Nephron progenitor cell (in vitro differentiated cells): ENCODE measurements at regions not wholly inside any gene's neighbourhood (a gene's known extent, or its start where the extent isn't known, plus 50 kb on each side); places are given as distances from the start of the nearest gene placed in this dataset.

Experiments
- DNase-seq: peaks from one replicate; pipeline ENCODE4 v3.0.0; 2021
- H3K27ac Mint-ChIP-seq: 2 replicates; pipeline ENCODE4 v1.8.0; 2021; ENCODE audit warnings: mild to moderate bottlenecking, moderate library complexity, mixed read lengths
- H3K27me3 Mint-ChIP-seq: 2 replicates; pipeline ENCODE4 v1.8.0; 2021; ENCODE audit warnings: mild to moderate bottlenecking, low read depth, mixed read lengths; ENCODE audit not compliant: poor library complexity
- H3K36me3 Mint-ChIP-seq: 2 replicates; pipeline ENCODE4 v1.8.0; 2021; ENCODE audit warnings: low read depth, mixed read lengths
- H3K4me1 Mint-ChIP-seq: 2 replicates; pipeline ENCODE4 v1.8.0; 2021; ENCODE audit warnings: mixed read lengths
- H3K4me3 Mint-ChIP-seq: 2 replicates; pipeline ENCODE4 v1.8.0; 2021; ENCODE audit warnings: mild to moderate bottlenecking, moderate library complexity, mixed read lengths
- H3K9me3 Mint-ChIP-seq: 2 replicates; pipeline ENCODE4 v1.8.0; 2021; ENCODE audit warnings: mild to moderate bottlenecking, moderate library complexity, mixed read lengths
- TF ChIP-seq, protein P1 (sequence below): fragments of 200-600 bp; sonication (generic); IDR thresholded peaks from 2 replicates; pipeline ENCODE4 v1.5.0; 2021; ENCODE audit warnings: antibody characterized with exemption

DNA sequence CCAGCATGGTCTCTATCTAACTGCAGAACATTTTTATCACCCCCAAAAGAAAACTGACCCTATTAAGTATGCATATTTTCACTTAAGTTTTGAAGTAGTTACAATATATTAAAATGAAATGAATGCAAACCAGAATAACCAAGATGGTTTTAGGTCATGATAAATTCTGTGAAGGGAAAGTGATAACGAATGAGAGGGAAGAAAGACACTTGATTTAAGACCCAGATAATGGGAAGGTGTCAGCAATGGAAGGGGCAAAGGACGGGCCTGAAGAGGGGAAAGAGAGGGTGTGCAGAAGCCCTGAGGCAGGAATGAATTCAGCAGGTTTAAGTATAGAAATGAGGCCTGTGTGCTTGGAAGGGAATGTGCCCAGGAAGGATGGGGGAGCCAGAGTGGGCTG lies 61.1 kb upstream of the IGFBP3 start:
- DNase-seq, result no peak
- H3K27ac Mint-ChIP-seq, result no peak overlapping the region
- H3K27me3 Mint-ChIP-seq, result peaks cover 6% of the 10 kb centered on the region
- H3K9me3 Mint-ChIP-seq, result peaks cover 15% of the 10 kb centered on the region
- TF ChIP-seq, protein P1, sequence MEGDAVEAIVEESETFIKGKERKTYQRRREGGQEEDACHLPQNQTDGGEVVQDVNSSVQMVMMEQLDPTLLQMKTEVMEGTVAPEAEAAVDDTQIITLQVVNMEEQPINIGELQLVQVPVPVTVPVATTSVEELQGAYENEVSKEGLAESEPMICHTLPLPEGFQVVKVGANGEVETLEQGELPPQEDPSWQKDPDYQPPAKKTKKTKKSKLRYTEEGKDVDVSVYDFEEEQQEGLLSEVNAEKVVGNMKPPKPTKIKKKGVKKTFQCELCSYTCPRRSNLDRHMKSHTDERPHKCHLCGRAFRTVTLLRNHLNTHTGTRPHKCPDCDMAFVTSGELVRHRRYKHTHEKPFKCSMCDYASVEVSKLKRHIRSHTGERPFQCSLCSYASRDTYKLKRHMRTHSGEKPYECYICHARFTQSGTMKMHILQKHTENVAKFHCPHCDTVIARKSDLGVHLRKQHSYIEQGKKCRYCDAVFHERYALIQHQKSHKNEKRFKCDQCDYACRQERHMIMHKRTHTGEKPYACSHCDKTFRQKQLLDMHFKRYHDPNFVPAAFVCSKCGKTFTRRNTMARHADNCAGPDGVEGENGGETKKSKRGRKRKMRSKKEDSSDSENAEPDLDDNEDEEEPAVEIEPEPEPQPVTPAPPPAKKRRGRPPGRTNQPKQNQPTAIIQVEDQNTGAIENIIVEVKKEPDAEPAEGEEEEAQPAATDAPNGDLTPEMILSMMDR, result no peak
- H3K4me3 Mint-ChIP-seq, result no peak overlapping the region
- no peaks in the 10 kb centered on the region for H3K36me3 Mint-ChIP-seq
- peaks cover 24% of the 10 kb centered on the region for H3K4me1 Mint-ChIP-seq

GRCh38 chr7:45980973-45981372 lies 59.9 kb upstream of the IGFBP3 start:
- Mint-ChIP-seq H3K9me3 (peaks cover 15% of the 10 kb centered on the region), H3K27ac (no peak overlapping the region), H3K27me3 (peaks cover 2% of the 10 kb centered on the region), H3K36me3 (no peaks in the 10 kb centered on the region), H3K4me3 (no peak overlapping the region), H3K4me1 (peaks cover 19% of the 10 kb centered on the region)
- TF ChIP-seq, protein P1, result no peak
- no peak for DNase-seq

DNA sequence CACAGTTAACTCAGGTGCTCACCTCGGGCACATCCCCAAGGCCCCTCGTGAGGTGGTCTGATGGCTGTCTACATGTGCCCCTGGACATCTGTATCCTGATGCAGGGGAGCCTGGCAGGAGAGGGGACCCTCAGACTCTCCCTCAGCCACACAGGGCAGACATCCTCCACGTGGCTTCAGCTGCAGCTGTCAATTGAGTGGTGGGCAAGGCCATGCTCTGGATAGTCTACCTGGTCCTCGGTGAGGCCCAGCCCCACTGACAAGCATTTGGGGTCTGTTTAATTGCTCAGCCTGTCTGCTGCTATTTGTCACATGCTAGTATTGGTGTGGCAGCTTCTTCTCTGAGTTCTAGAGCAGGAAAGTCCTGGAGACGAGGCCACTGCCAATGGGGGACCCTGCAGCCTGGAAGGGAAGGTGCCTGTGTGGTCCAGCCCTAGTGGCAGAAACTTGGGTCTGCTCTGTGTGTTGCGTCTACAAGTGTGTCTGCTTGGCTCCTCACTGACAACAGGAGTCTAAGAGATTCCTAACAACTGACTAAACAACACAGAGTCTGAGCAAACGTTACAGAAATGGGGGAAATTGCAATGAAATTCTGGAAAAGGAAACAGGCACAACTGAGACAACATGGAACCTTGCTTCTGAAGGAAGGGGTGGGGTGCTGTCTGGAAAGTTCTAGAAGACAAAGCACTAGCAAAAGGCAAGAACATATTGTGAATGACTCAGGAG lies 59.3 kb upstream of the IGFBP3 start:
- Mint-ChIP-seq H3K9me3 (peaks cover 15% of the 10 kb centered on the region), H3K36me3 (no peaks in the 10 kb centered on the region), H3K4me3 (no peak overlapping the region), H3K27me3 (peaks cover 2% of the 10 kb centered on the region), H3K27ac (no peak overlapping the region), H3K4me1 (peaks cover 19% of the 10 kb centered on the region)
- TF ChIP-seq, protein P1, result no peak
- no peak for DNase-seq

DNA sequence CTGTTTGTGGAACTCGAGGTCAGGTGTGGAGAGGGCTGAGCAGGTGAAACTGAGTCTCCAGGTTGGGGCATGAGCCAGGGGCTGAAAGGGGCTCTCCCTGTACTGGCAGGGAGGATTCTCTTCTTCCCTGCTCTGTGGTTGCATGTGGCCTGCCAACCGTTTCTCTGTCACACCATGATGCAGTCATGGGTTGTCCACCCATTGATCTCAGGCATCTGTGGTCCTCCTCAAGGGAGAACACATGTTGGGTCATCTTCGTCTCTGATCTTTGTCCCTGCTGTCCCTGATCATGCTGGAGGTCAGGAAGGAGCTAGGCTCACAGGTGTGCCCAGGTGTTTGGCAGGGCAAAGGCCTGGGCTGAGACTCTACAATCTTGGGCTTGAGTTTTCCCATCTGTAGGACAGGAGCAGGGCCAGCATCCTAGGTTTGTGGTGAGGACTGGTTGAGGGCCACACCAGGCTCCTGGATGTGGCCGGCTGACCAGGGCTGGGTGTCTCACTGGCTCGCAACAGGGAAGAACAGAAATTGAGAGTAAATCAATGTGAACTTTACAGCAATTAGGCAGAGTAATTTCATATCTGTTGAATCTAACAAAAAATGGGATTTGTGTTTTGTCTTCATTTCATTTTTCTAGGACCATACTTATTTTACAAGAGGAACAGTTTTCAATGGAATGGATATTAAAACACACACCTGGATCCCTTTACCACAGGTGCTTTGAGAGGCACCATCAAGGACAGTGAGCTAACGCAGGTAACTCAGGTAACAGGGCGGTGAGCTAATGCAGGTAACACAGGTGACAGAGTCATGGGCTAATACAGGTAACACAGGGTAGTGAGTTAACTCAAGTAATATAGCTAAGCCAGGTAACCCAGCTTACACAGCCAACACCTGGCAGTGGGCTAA lies 58.5 kb upstream of the IGFBP3 start:
- no peak overlapping the region for H3K4me3 Mint-ChIP-seq
- no peak for DNase-seq
- H3K27me3 Mint-ChIP-seq, result peaks cover 2% of the 10 kb centered on the region
- H3K9me3 Mint-ChIP-seq, result peaks cover 21% of the 10 kb centered on the region
- TF ChIP-seq, protein P1, result no peak
- no peak overlapping the region for H3K27ac Mint-ChIP-seq
- H3K4me1 Mint-ChIP-seq, result peaks cover 22% of the 10 kb centered on the region
- H3K36me3 Mint-ChIP-seq, result no peaks in the 10 kb centered on the region

DNA sequence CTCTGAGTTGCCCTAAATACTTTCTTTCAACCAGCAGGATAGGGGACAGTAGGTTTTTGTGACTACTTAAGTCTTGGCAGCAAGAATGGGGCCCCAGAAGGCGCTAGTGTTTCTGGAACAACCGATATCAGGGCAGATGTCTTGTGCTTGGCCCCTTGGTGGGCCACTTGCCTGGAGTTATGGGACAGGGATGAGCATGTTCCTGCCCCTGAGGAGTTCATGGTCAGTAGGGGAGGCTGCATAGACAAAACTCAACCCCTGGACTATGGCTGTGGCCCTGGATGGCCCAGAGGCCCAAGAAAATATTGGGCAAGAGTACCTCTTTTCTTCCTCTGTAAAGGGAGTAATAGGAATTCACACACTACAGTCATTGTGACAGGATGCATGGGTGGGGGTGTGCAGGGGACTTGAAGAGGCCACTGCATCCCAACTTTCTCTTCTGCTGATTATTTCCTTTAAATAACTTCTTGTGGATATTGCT lies 57.7 kb upstream of the IGFBP3 start:
- H3K36me3 Mint-ChIP-seq, result no peaks in the 10 kb centered on the region
- H3K4me3 Mint-ChIP-seq, result no peak overlapping the region
- H3K27me3 Mint-ChIP-seq, result peaks cover 2% of the 10 kb centered on the region
- peaks cover 21% of the 10 kb centered on the region for H3K9me3 Mint-ChIP-seq
- peak overlapping the region; percentile 36 for H3K27ac Mint-ChIP-seq
- no peak for DNase-seq
- TF ChIP-seq, protein P1, result no peak
- peaks cover 29% of the 10 kb centered on the region for H3K4me1 Mint-ChIP-seq
